ENCODE measurements at regions not wholly inside any gene's neighbourhood (a gene's known extent, or its start where the extent isn't known, plus 50 kb on each side); places are given as distances from the start of the nearest gene placed in this dataset.
A peak's percentile ranks its signal among the peaks of the same experiment; 100 is the strongest.

GRCh38 chr7:115883629-115884028 lies 146.9 kb downstream of the TFEC start:
- DNase-seq = no peak

GRCh38 chr7:115881476-115881875 lies 149.1 kb downstream of the TFEC start:
- DNase-seq = no peak

- DNase-seq = no peak
Measured at GRCh38 chr7:115879171-115879570, 151.4 kb downstream of the TFEC start.

- no peak for DNase-seq
Measured at GRCh38 chr7:115869801-115870200, 160.8 kb downstream of the TFEC start.

- DNase-seq = no peak
Measured at GRCh38 chr7:115869190-115869589, 161.4 kb downstream of the TFEC start.

GRCh38 chr7:115868369-115868768 lies 162.2 kb downstream of the TFEC start:
- no peak for DNase-seq

GRCh38 chr7:115864082-115864481 lies 166.5 kb downstream of the TFEC start:
- DNase-seq = no peak

GRCh38 chr7:115851291-115851690 lies 179.3 kb downstream of the TFEC start:
- DNase-seq = peak; percentile 25 to 56

GRCh38 chr7:115850774-115851173 lies 179.8 kb downstream of the TFEC start:
- DNase-seq = no peak

GRCh38 chr7:115844857-115845256 lies 185.7 kb downstream of the TFEC start:
- no peak for DNase-seq

- DNase-seq = no peak
Measured at GRCh38 chr7:115840702-115841101, 189.9 kb downstream of the TFEC start.

GRCh38 chr7:115838829-115839228 lies 191.7 kb downstream of the TFEC start:
- no peak for DNase-seq

- DNase-seq = no peak
Measured at GRCh38 chr7:115831371-115831770, 199.2 kb downstream of the TFEC start.

- DNase-seq = no peak
Measured at GRCh38 chr7:115827305-115828045, 203.1 kb downstream of the TFEC start.

GRCh38 chr7:115825456-115826115 lies 205.0 kb downstream of the TFEC start:
- no peak for DNase-seq

GRCh38 chr7:115822801-115823200 lies 207.8 kb downstream of the TFEC start:
- no peak for DNase-seq

GRCh38 chr7:115822380-115822779 lies 208.2 kb downstream of the TFEC start:
- no peak for DNase-seq

- no peak for DNase-seq
Measured at GRCh38 chr7:115816318-115816974, 214.1 kb downstream of the TFEC start.

- DNase-seq = no peak
Measured at GRCh38 chr7:115812794-115813193, 217.8 kb downstream of the TFEC start.

GRCh38 chr7:115805458-115805857 lies 225.1 kb downstream of the TFEC start:
- DNase-seq = no peak

GRCh38 chr7:115802415-115802814 lies 228.1 kb downstream of the TFEC start:
- DNase-seq = no peak

GRCh38 chr7:115799430-115799829 lies 231.1 kb downstream of the TFEC start:
- DNase-seq = no peak

- no peak for DNase-seq
Measured at GRCh38 chr7:115793958-115794702, 236.4 kb downstream of the TFEC start.

Data from SW 1271 (cell line).